ENCODE measurements at regions not wholly inside any gene's neighbourhood (a gene's known extent, or its start where the extent isn't known, plus 50 kb on each side); places are given as distances from the start of the nearest gene placed in this dataset.

DNA sequence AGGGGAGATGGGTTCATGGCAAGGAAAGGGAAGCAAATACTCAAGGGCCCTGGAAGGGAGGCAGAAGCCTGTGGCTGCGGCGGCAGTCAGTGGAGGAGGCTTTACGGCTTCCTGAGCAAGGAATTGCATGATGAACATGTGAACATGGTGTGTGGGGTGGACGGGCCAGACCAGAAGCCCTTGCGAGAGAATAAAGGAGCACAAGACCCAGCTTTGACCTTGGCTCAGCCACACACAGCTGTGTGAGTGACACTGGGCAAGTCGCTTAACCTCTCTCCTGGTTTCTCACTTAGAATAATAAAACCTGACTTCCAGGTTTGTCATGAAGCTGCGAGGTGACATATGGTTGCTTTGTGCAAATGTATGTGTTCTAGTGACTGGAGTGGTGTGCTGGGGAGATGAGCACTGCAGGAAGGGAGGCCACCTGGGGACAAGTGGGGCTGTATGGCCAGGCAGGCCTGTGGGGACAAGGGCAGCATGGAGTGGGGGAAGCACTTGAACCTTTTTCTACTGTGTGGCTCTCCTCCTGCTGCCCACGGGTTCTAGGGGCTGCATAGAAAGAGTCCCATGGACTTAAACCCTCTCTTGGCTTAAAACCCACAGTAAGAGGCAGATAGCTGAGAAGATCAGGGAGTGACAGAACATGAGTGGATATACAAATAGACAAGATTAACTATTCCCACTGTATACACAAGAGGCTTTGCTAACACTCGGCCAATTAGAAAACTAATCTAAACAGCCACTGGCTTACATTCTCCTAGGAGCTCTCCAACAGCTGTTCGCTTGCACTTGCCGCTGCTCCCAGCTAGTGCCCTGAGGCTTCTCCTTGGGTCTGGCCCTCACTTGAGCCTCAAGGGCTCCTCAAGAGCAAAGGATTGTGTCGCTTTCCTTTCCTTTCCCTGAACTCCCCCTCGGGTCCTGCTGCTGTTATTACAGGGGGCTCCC is 67.3 kb upstream of the CDON start:
- intact Hi-C loops (cut with DNase I) = no loop called here
- no peak for DNase-seq (ENCODE audit: low spot score)

- intact Hi-C loops (cut with DNase I) = no loop called here
- DNase-seq (ENCODE audit: low spot score) = no peak
These were observed 65.2 kb upstream of the CDON start for GRCh38 chr11:126127898-126128297.

DNA sequence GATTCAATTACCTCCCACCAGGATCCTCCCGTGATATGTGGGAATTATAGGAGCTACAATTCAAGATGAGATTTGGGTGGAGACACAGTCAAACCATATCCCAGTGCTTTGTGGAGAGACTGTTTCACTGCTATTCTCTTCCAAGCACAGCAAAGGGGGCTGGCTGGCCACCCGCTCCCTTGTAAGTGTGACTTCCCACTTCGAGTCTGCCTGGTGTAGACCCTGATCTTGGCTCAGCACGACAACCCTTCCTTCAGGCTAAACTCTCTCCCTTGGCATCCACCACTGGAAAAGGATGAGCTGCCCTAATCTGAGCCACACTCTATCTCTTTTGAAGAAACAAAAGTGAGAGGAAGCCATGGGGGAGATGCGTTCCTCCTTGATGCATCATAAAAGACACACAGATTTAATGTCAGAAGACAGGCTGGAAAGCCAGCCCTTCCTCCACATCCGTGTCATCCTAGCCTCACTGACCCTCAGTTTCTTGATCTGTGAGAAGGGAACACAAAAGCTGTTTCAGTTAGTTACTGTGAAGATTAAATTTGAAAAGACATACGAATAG is 64.7 kb upstream of the CDON start:
- intact Hi-C loops (cut with DNase I) = no loop called here
- no peak for DNase-seq (ENCODE audit: low spot score)

GRCh38 chr11:126124231-126124661 is 61.6 kb upstream of the CDON start:
- no peak for DNase-seq (ENCODE audit: low spot score)
- intact Hi-C loops (cut with DNase I) = no loop called here

- DNase-seq (ENCODE audit: low spot score) = no peak
- intact Hi-C loops (cut with DNase I) = no loop called here
These were observed 61.0 kb upstream of the CDON start for GRCh38 chr11:126123686-126124085.

- DNase-seq (ENCODE audit: low spot score) = no peak
- intact Hi-C loops (cut with DNase I) = no loop called here
These were observed 60.2 kb upstream of the CDON start for GRCh38 chr11:126122863-126123262.

DNA sequence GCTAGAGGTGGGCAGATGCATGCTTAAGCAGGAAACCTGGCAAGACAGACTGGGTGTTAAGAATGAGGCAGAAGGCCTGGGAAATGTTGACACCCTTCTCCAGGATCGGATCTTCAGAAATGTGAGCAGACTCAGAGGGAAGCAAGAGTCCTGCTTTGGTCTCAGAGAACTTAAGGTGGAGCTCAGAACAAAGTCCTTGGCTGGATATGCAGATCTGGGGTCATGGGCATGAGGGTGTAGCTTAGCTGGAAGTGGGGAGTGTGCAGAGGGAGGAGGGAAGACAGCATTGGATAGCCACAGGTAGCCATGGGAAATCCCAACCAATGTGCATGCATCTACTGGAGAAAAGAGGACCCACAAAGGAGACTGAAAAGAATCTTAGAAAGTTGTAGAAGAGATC is 58.6 kb upstream of the CDON start:
- intact Hi-C loops (cut with DNase I) = no loop called here

GRCh38 chr11:126118806-126119205 is 56.1 kb upstream of the CDON start:
- DNase-seq (ENCODE audit: low spot score) = no peak
- intact Hi-C loops (cut with DNase I) = loop anchor here (5.0 kb wide), 1 partner anchor 177 kb away; no protein-coding TSS in a partner anchor

More for the DNA sequence above, 58.6 kb upstream of the CDON start:
- DNase-seq (ENCODE audit: low spot score) = no peak

DNA sequence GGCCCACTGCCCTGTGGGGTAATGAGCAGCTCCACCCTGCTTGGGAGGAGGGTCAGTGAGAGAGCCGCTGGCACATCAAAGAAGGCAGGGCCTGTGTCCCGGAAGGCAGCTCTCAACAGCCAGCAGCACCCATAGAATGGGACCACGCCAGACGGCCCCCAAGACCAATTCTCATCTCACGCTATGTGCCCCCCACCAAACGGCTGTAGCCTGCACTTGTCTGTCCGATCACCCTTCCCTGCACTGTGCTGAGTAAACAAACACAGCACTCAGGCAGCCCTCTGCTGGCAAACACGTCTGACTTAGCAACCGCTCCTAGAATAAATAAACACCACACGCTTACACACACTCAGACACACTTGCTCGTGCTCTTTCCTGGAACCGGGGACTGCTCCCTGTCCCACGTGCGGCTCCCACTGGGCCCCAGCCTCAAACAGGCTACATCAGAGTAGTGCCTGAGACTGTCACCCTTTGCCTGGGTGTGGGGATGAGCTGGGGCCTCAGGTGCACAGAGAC is 53.2 kb upstream of the CDON start:
- no peak for DNase-seq (ENCODE audit: low spot score)
- intact Hi-C loops (cut with DNase I) = loop anchor here (2.0 to 5.0 kb wide), 2 partner anchors 53 to 174 kb away; partner anchors contain the start of gene CDON

DNA sequence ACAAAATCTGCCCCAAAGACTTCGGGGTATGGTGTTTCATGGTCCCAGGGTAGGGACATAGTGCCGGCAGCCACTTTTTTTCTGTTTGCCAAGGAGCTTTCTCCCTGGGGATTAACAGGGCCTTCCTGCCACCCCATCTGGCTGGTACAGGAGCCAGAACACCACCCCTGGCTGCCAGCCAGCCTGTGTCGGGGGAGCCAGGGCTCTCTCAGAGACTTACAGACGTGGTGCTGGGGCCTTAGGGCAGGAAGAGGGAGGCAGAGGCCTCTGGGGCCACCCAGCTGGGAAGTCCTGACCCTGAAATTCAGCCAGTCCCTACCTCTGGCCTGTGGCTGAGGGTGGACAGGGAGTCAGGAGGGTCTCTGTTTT is 52.4 kb upstream of the CDON start:
- DNase-seq (ENCODE audit: low spot score) = no peak
- intact Hi-C loops (cut with DNase I) = loop anchor here (2.0 to 5.0 kb wide), 2 partner anchors 52 to 173 kb away; partner anchors contain the start of gene CDON

GRCh38 chr11:126114486-126115126 is 51.9 kb upstream of the CDON start:
- intact Hi-C loops (cut with DNase I) = loop anchor here (2.0 to 5.0 kb wide), 3 partner anchors 52 to 172 kb away; partner anchors contain the start of gene CDON
- DNase-seq (ENCODE audit: low spot score) = no peak

GRCh38 chr11:126113963-126114362 is 51.3 kb upstream of the CDON start:
- intact Hi-C loops (cut with DNase I) = loop anchor here (2.0 to 5.0 kb wide), 2 partner anchors 51 to 88 kb away; partner anchors contain the start of gene CDON
- no peak for DNase-seq (ENCODE audit: low spot score)

GRCh38 chr11:126113515-126113957 is 50.9 kb upstream of the CDON start:
- intact Hi-C loops (cut with DNase I) = loop anchor here (5.0 kb wide), 1 partner anchor 89 kb away; no protein-coding TSS in a partner anchor
- peak; percentile 91 for DNase-seq (ENCODE audit: low spot score)

DNA sequence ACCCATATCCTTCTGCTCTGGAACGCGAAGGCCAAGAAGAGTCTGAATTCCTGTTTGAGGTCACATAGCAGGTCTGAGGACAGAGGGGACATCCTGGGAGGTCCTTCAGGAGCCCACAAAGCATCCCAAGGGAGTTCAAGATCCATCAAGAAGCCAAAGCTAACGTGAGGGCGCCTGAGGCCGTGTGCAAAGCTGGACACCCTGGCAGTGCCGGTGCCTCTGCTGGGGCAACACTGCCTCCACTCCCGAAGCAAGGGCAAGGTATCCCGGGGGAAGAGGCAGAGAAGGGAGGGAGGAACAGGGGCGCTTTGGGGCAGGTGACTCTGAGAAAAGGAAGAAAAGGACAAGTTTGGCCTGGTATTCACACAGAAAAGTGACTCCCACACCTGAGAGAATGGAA is 50.3 kb upstream of the CDON start:
- DNase-seq (ENCODE audit: low spot score) = no peak
- intact Hi-C loops (cut with DNase I) = loop anchor here (5.0 kb wide), 1 partner anchor 89 kb away; no protein-coding TSS in a partner anchor

DNA sequence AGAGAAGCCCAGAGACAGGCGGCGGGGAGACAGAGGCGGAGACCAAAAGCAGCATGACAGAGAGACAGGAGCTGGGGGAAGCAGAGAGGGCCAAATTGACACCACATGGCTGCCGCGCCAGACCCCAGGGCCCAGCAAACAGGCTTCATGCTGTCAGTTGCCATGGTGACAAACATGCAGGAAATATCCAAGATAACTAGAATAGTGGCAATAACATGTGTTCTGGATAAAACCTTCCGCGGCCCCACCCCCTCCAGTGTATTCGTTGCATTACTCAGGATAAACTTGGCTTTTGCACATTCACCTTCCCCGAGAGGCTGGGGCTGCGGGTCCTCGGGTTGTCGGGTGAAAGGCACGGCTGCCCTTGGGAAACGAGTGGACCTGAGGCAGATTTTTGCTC is 49.9 kb upstream of the CDON start:
- intact Hi-C loops (cut with DNase I) = loop anchor here (5.0 kb wide), 1 partner anchor 90 kb away; no protein-coding TSS in a partner anchor
- no peak for DNase-seq (ENCODE audit: low spot score)
